HG02943 (cell line): ENCODE measurements at regions not wholly inside any gene's neighbourhood (a gene's known extent, or its start where the extent isn't known, plus 50 kb on each side); places are given as distances from the start of the nearest gene placed in this dataset.
A peak's percentile ranks its signal among the peaks of the same experiment; 100 is the strongest.

Experiments
- ATAC-seq: cut with Tn5 transposase; IDR thresholded peaks from one replicate; pipeline ENCODE4 v1.9.1; 2021; ENCODE audit warnings: mild to moderate bottlenecking, low read depth, moderate library complexity; ENCODE audit not compliant: unreplicated experiment

GRCh38 chr5:74576941-74577456, 63.5 kb downstream of the ENC1 start:
- ATAC-seq: peak; percentile 66

DNA sequence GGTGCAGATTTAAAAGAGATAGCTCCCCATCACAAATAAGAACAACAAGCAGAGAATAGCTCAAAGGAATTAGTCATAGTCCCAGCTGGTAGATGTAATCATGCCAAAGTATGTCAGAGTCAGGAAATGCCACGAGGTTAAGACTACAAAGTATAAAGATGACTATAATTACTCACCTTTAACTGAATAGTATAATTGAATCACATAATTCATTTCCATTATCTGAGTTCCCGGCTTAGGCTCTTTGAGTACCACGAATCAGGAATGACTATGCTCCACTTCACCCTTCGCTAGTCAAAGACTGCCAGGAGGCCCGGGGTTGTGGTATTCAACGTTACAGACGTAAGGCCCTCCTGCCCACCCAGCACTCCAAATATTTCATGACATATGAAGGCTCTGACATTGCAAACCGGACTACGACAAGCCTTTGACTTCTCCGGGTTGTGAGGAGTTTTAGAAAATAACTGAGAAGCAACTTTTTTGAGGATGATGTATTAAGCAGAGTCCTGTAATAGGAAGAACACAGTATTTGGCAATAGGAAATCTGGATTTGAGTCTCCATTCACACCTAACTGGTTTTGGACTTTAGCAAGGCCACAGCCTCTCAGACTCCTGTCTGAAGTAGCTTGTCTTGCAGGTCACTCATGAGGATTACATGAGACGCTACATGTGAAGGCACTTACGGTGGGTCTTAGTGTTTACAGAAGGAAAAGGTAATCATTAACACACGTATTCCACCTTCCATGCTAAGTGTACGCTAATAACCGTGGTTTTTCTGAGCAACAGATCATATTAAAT, 64.6 kb downstream of the ENC1 start:
- ATAC-seq: no peak

GRCh38 chr5:74570250-74570649, 70.3 kb downstream of the ENC1 start:
- ATAC-seq: no peak

DNA sequence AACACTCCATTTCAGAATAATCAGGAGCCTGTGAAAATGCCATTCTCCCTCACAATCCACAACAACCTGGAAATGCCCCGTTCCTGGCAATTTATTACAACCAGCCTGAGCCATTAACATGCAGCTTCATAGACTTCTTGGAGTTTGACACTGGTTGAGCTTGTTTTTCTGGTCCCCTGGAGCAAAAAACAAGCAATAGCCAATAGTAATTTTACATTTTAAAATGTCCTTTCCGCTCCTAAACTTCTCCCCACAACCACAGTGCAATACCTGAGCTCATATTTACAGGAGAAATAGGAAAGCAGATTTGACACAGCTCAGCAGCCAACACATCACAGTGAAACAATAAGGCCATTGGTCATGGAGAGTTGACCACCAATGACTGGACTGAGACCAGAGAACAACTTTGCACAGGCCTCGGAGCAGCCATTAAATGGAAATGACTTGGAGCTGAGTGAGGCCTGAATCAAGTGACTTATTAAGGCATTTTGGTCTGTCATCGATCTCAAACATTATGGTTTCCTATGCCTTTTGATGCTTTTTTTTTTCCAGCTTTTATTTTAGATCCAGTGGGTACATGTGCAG, 73.0 kb downstream of the ENC1 start:
- ATAC-seq: no peak

GRCh38 chr5:74562122-74562521, 78.4 kb downstream of the ENC1 start:
- ATAC-seq: no peak

- no peak for ATAC-seq
Observed at GRCh38 chr5:74560245-74560644, 80.3 kb downstream of the ENC1 start.

GRCh38 chr5:74556631-74557595, 83.6 kb downstream of the ENC1 start:
- no peak for ATAC-seq

DNA sequence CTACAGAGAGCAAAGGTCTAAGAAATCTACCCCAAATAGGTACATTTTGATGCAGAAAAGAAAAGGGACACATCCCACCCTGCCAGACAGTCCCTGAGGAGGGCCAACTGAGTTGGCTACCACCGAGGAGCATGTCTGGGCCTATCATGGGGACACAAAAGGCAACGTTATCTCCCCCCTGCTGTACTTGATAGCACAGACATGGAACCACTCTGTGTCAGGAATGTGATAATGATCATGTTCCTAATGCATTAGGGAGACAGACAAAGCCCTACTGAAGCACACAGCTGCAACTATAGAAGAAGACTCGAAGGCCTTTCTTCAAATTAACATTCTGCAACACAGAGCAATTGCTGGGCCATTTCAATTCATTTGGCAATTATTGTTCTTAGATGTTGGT, 84.5 kb downstream of the ENC1 start:
- ATAC-seq: no peak

GRCh38 chr5:74552101-74552500, 88.4 kb downstream of the ENC1 start:
- no peak for ATAC-seq

- no peak for ATAC-seq
Observed at GRCh38 chr5:74550927-74551326, 89.6 kb downstream of the ENC1 start.

- ATAC-seq: no peak
Observed at GRCh38 chr5:74549384-74549783, 91.1 kb downstream of the ENC1 start.

- ATAC-seq: no peak
Observed at GRCh38 chr5:74546796-74547195, 93.7 kb downstream of the ENC1 start.

- ATAC-seq: no peak
Observed at GRCh38 chr5:74544811-74545210, 95.7 kb downstream of the ENC1 start.

DNA sequence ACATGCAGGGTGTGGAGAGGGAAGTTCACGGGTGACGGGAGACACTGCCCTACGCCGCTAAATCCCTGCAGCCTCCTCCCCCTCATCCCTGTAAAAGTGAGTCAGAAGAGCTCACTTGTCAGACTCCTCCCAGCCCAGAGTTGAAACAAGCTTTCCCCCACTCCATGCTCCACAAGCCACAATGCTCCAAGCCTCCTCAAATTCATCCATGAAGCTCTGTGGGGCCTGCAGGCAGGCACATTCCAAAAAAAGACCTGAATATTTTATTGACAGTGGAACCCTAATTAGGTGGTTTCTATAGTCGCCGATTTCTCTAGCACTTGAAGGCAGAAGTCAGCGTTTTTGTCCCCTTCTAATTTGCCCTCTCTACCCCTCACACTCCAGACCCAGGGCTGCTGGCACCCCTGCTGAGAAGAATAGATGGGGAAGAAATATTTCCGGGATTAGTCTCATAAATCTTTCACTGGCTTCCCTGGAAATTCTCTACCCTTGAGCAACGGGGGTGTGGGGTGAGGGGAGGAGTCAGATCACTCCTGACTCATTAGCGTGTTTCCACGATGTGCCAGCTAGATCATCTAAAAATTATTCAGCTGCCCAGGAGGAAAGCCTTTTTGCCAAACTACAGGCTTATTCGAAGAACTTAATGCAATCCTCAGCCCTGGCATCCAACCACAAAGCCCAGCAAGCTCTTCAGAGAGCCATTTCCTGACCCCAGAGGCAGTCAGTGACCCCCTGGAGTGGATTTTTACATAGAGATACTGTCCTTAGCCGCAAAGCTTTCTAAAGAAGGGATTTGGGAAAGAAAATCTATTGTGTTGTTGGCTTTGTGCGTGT, 97.1 kb downstream of the ENC1 start:
- ATAC-seq: no peak

DNA sequence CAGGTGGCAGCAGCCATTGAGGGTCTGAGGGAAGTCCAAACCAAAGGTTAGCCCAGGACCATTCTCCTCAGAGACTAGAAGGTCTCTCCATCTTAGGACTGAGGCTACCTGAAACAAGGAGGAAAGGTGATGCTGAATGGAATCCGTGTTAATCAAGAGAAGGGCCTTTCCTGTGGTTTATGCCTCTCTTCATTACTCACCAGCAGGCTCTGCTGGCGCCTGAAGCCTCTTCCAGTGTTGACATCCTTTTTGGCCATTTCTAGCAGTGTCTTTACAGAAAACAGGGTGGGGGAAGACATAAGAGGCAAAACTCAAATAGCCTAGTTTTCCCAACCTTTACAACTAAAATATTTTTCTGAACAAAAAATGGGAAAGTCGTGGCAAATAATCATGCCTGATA, 98.0 kb downstream of the ENC1 start:
- no peak for ATAC-seq

- no peak for ATAC-seq
Observed at GRCh38 chr5:74541381-74541781, 99.1 kb downstream of the ENC1 start.

DNA sequence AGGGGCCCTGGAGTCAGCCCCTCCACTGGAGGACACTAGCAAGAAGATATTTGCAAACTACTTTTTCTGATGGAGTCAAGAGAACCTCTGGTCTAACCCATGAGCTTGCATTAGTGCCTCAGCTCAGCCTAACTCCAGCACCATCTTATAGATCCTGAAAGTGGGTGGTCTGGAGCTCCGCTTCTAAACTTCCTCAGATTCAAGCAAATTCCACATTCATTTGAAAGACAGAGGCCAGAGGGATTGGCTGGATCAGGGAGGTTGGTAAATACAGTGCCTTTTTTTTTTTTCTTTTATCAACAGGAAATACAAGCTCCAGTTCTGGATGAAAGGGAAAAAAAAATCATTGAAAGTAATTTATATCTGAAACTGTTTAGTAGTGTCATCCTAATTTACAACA, 99.9 kb downstream of the ENC1 start:
- ATAC-seq: no peak

- no peak for ATAC-seq
Observed at GRCh38 chr5:74539986-74540385, 100.5 kb downstream of the ENC1 start.

DNA sequence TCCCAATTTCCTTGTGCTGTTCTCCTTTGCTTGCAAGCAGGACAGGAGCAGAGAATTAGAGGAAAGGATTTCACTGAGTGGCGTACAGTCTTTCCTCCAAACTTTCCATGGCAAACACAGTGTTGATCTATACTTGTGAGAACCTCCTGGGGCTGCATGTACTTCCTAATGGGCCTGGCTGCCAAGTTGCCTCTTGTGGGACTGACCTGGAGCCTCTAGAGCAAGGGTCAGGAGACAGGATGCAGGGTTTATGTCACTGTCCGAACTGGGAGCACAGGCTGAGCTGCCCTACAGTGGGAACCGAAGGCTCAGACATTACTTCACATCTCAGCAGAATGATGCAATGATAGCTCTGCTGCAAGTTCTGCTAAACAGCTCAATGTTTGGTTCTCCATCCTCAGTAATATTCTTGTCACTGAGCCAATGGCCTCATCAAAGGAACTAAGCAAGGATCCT, 102.3 kb downstream of the ENC1 start:
- ATAC-seq: no peak

GRCh38 chr5:74536658-74537057, 103.9 kb downstream of the ENC1 start:
- ATAC-seq: no peak
